GM21529 (cell line): ENCODE measurements at regions not wholly inside any gene's neighbourhood (a gene's known extent, or its start where the extent isn't known, plus 50 kb on each side); places are given as distances from the start of the nearest gene placed in this dataset.

Source experiments
- ATAC-seq: cut with Tn5 transposase; IDR thresholded peaks from one replicate; pipeline ENCODE4 v1.9.1; 2021; ENCODE audit not compliant: unreplicated experiment

DNA sequence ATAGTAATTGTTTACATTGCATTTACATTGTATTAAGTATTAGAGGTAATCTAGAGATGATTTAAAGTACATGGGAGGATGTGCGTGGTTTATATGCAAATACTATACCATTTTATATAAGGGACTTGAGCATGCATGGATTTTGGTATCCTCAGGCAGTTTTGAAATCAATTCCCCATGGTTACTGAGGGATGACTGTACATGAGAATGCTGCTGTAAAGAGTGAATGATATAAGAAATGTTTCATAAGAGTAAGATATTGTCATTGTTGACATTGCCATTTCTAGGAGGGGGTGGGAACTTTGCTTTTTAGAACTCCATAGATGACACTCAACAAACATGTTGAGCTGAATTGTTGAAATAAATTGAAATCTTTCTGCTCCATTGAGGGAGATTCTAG lies 185.0 kb downstream of the SEMA6A start:
- ATAC-seq: no peak

DNA sequence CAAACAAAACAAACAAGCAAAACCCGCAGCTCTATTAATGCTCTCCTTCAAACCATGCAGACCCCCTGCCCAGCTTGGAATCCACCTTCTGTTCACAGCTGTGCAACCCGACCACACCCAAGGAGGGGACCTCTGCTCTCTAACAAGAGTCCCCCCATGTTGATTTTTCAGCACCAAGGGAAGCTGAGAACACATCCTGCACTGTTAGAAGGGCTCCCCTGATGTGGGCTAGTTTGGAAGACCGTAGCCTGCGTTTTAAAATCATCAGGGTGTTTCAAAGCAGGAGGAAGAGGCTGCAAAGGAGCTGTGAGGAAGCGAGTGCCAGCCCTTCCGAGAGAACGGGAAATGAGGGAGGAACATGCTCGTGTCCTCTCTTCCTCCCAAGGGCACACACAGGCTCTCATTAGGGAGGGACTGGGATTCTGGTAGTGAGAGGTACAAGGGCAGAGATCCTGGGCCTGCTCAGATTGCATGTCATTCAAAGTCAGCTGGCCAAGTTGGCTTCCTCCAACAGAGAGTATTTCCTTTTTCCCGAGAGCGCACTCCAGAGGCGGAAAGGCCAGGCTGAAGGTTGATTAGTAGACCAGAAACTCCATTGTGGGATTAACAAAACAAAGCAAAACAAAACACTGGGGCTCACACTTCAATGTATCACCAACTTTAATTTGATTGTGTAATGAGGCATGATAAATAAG lies 185.9 kb downstream of the SEMA6A start:
- ATAC-seq: no peak

DNA sequence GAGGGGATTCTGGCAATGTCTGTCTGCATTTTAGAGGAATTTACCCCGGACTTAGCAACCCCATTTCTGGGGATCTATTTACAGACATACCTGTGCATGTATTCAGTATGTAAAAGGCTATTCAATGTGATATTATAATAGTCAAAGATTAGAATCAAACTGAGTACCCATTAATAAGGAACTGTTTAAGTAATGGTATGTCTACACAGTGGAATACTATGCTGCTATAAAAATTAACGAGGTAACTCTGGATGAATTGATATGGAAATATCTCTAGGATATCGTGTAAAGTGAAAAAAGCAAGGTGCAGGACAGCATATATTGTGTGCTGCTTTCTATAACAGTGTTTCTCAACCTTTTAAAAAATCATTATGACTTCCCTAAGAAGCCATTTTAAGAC lies 186.9 kb downstream of the SEMA6A start:
- no peak for ATAC-seq

DNA sequence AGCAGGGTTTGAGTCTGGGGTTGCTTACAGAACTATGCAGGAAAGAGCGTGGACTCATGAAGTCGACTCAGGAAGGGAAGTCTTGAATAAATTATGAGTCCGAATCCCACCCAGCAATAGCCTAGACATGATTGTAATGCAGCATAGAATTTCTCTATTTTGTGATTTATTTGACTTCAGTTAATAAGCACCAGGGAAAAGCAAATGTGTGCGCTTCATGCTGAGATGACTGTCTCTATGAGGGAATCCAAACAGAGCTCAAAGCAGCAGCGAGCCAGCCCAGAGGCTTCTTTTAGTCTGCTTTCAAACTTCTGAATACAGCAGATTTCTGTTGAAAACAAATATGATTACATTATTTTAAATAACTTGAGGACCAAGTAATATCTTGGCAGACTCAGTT lies 188.0 kb downstream of the SEMA6A start:
- ATAC-seq: no peak

DNA sequence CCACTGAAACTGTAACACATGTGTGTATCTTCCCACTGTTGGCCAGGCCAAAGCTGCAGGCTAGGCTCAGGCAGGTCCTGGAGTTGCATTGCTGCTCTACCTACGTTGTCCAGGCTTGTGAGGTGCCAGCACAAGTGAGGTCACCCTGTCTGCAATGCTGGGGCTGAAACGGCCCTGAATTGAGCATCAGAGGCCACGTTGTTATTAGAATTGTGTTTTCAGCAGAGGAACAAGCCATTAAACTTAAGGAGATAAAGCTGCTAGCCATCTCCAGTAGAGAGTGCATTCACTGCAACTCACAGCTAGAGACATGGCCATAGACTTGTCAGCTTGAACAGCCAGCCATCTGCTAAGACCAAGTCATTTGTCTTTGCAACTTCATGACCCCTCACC lies 191.8 kb downstream of the SEMA6A start:
- no peak for ATAC-seq

DNA sequence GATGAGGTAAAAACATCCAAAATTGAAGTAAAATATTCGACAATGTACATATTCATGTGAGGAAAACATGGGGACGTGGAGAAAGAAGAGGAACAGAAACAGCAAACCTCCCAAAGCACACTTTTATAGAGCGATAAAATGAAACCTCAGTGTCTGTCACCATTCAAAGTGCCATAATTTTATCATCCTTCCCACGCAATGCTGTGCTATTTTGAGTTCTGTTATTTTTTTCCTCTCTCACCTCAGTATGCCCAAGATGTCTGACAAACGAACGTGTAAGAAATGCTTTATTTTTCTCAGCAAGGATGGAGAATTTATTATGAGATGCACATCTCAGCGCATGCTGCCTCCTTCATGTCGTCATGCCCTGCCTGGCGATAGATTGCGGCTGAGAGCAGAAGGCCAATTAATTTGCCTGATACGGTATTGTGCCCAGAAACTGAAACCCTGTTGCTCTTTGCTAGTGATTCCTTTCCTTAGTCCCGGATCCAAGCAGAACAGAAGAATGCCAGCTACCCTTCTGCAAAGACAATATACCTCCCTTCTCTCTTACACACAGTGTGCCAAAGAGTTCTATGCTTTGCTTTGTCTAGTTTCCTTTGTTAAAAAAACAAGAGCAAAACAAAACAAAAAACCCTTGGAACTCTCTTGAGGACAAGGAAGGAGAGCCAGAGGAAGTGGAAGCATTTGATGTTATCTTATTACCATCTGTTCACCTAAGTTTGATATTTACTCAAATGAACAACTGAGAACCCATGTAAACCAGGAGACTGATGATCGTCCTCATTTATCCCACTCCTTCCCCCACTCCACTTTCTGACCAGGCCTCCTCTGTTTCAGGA lies 192.4 kb downstream of the SEMA6A start:
- no peak for ATAC-seq

DNA sequence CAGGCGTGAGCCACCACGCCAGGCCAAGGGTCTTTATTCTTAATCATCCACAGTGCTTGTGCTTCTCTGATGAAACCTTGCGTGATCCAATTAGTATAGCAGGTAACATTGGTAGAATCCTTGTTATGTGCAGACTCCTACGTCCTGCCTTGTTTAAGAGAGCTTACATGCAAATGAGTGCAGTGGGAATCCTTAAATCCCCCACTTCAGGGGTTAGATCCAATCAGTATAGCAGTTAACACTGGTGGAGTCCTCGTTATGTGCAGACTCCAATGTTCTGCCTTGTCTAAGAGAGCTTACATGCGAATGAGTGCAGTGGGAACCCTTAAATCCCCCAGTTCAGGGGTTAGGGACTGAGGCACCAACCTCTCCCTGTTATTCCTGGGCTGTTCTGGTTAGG lies 193.4 kb downstream of the SEMA6A start:
- no peak for ATAC-seq

DNA sequence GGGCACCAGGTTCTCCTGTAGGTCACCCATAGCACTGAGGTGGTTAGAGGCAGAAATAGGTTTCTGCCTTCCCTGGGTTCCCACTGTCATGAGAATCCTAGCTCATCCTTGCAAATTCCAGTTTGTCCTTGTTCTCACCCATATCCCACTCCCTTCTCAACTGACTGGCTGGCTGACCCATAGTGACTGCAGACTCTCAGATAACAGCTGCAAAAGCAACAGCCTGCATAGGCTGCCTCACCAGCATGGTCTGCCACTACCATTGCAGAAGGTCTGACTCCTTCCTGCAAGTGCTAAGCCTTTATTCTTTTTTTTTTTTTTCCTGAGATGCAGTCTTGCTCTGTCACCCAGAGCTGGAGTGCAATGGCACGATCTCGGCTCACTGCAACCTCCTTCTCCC lies 194.0 kb downstream of the SEMA6A start:
- ATAC-seq: no peak

DNA sequence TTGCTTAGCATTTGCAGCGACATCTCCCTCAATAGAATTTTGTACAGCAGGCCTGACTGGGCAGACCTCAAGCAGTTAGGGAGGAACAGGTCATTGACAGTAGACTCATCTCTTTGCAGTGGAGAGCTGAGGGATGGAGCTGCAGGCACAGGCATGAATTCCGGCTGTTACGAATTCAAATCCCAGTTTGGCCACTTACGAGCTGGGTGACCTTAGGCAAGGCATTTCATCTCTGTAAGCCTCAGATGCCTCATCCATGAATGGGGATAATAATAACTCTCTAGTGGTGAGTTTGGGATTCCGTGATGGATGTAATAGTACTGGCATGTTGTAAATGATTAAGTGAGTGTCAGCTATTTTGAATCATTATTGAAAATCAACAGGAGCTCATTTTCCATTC lies 195.3 kb downstream of the SEMA6A start:
- no peak for ATAC-seq

DNA sequence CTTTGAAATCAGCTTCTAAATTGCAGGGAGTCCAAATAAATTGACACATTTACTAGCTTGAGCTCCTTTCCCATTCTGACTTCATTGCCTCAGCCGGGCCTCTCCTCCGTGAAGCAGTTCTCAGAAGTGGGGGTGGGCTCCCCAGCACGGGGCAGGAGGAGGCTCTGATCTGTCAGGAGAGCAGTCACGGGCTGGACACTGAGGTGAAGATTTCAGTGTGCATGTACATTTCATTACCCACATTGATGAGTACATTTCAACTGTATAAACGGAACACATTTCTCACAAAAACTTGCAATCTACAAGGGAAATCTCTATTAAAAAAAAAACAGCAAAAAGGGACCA lies 195.9 kb downstream of the SEMA6A start:
- no peak for ATAC-seq

DNA sequence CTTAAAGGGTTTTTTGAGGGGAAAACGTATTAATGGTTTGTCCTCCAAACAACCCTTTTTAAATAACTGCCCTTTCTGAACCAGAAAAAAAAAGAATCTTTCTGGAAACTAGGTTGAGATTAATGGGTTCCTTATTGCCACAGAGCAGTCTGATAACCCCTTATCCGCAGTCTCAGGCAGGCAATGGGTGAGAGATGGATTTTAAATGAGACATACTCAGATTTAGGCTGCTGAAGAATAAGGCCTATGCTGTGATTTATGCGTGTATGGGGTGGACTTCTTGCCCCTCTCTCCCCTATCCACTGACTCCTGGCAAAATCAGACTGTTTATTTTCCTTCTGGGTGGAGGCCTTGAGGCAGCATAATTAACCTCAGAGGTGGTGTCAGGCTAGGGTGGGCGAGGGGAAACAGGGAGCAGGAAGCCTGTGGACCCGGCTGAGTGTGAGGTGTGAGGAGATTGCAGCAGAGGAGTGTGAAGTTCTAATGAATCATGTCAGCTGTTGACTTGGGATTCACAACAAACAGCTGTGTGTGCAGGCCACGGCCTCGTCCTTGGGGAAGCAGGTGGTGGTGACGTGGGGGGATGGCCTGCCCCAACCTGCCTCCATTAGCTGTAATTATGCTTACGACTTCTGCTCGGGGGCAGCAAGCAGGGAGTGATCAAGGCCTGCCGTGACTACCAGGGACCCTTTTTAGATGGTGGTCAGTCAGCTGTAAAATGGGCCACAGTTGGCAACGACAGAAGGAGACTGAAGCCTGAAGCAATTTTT lies 196.4 kb downstream of the SEMA6A start:
- ATAC-seq: no peak

DNA sequence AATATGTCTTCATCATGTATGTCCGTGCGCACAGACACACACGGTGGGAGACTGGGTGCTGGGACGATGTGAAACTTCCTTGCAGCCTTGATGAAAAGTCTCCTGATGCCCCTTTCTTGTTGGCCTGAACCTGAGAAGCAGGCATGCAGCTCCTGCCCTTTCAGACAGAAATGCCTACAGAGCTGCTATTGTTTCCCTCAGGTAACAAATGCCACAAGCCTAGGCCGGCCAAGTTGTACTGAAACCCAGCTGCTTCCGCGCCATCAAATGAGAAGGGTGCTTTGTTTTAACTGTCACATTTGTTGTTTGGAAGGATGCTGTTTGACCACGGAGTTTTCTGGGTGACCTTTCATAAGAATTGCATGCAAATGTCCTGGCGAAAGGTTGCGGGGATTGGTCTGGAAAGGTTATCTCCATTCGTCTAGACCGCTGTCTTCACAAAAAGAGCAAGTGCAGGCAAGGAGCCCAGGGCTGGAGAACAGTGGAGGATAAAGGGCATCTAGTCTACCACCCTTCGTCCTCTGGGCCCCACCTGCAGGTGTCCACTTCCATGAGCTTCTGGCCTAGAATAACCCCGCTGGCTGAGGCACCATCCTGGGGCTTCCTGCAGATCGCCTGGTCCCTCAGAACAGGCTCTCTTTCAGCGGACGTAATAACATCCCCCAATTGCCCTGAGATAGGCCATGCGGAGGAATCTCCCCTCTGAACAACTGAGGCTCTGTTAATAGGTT lies 197.2 kb downstream of the SEMA6A start:
- no peak for ATAC-seq

DNA sequence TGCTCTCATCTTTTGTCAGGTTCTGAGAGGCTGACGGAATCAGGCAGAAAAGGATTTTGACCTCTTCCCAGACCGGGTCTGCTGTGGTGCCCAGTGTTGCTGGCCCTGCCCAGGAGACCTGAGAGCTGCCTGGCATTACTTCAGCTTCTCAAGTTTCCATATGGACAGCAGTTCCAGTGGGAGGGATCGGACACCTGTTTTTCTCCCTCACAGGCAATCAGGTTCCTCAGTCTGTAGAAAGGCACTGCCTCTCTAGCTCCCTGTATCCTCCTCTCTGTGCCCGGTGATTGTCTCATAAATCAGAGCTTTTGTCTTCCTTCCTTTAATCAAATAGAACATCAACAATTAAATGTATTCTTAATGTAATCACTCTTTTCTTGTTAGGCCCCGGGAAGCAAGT lies 198.7 kb downstream of the SEMA6A start:
- no peak for ATAC-seq

DNA sequence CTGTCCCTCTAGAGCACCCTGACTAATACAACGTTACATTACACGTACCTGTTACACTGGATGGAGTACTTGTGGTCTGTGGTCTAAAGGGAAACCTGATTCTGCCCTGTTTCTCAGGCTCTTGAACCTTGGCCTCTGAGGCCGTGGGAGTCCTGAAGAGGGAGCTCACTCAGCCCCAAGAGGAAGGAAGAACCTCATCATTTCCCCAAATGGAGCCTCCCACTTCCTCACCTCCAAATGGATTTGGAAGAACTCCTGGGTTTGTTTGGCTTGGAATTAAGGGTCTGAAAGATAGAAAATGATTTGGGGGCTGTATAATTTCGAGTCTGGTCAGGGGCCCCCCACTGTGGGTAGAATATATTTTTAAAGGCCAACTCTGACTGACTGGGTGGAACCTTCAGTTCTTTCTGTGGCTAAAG lies 200.2 kb downstream of the SEMA6A start:
- peak; percentile 73 for ATAC-seq

DNA sequence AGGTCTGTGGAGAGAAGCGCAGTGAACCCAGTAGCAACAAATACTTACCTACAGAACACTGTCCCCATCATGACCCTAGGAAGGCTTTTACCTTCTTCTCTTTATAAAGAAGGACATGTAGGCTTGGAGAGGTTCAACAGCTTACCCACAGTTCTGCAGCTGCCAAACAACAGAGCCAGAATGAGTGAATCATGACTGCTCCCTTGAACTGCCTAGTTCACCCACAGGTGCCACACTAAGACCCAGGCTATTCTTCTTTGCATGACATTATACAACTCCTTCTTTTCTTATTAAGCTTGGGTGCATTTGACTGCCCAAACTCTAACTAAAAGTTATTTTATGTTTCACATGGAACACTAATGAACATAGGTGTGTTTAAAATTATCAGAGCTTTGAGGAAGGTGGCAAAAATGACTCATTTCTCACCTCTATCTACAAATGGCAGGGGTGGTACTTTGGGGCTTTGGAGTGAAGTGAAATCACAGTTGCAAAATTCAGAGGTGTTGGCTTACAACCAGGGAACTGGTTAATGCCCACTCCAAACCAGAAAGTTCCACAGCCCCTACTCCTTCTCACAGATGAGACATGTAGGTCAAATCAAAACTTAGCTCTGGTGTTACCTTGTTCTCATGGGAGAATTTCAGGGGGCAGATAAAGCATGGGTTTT lies 201.6 kb downstream of the SEMA6A start:
- ATAC-seq: no peak

DNA sequence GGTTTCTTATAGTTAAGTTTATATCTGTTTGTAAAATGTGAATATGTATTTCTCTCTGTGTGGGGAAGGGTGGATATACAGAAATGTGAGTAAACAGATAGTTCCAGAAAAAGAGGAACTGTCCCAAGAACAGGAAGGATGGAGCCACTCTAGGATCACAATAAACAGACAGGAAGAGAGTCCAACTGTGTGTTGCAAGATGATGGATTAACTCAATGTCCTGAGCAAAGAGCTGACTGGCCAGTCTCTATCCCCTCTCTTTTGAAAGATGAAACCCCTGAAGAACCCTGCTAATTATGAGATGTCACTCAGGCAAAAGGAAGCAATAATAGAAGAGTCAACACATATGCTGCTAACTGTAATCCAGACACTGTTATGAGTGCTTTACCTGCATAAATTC lies 202.7 kb downstream of the SEMA6A start:
- ATAC-seq: no peak

DNA sequence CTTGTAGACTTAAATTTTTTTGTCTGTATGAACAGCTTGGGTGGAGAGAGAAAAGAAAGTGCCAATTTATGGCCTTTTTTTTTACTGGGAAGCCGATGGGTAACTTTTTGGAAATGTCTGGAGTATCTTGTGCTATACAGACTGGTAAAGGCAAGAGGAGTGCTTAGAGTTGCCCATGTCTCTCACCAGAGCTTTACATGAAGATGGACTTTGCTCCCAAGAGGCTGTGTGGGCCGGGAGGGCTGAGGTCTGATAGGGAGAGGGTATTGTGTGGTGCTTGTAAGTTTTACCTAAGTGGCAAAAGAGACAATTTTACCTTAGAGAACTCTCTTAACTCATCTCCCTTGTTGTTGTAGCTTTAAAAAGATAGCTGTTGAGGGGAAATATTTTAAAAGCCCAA lies 203.2 kb downstream of the SEMA6A start:
- no peak for ATAC-seq

DNA sequence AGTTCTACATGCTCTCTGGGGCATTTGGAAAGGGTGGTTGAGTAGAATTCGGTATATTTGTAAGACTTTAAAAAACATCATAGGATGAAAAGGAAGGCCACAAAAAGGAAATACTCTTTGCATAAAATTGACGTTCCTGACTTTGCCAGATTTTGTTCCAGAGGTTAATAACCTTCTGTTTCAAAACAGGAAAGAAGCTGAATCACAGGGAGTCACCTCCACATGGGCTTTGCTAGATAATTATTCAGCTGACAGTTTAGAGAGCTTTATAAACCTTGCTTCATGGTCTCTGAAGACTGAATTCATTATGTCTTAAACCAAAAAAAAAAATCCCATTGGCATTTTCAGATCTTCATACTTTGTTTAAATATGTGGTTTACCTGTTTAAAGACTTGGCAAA lies 203.7 kb downstream of the SEMA6A start:
- no peak for ATAC-seq

DNA sequence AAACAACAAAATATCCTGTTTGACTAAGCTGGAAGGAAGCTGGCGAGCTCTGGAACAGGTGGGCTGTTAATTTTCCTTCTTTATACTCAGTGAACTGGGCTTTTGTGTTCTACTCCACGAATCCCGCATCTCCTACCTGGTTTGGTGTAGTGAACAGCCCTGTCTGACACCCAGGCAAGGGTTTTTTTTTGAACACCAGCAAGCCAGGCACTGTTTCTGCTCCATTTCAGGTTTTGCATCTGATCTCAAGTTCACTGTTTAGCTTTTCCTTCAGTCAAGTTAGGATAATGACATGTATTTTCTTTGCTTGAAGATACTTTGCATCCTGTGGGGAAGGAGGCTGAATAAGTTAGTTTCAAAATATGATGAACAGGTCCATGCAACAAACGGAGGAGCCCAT lies 204.5 kb downstream of the SEMA6A start:
- ATAC-seq: no peak

DNA sequence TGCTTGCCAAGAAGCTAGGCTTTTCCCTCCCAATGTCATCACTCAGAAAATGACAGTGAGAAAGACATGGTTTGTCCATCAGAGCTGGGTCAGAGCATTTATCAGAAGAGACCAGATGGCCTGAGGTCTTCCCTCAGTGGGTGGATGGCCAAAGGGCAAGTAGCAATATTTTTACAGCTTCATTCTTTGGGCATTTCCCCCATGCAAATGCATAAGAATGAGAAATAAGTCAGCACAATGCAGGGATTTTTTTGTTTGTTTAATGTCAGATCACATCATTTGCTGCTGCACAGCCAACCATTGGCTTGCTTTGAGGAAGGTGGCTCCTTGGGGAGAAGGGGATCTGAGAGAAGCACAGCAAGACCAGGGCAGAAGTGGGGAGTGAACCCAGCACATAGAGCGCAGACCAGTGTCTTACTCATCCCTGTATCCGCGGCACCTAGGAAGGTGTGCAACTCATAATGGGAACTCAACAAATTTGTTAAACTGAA lies 209.6 kb downstream of the SEMA6A start:
- peak; percentile 85 for ATAC-seq

DNA sequence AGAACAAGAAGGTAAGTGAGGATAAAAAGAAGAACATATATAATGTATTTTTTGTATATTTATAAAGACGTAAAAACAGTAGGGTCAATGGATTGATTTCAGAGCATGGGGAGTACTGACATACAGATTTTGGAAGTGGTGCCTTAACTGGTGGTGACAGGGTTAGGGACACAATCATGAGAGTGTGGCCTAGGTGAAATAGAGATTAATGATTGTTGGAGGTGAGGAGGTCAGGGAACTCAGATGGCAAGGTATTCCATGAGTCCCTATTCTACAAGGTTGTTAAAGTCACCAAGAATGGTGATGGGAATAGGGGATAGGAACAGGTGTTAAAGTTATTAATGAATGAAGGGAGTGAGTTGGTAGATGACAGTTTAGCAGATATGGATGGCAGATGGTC lies 210.8 kb downstream of the SEMA6A start:
- ATAC-seq: no peak
